Endothelial cell of umbilical vein (primary cell): ENCODE measurements at regions not wholly inside any gene's neighbourhood (a gene's known extent, or its start where the extent isn't known, plus 50 kb on each side); places are given as distances from the start of the nearest gene placed in this dataset.
"Not testable (repeated sequence)": the region's sequence is repeated elsewhere in the genome, so short reads cannot be mapped to it uniquely, and the experiment has no call there.

Experiments used
- BruUV-seq: library from RNA; stranded (reverse); fragments of 400-500 nt; replicated peaks from 2 replicates; lab custom pipeline; 2021; lab: Mats Ljungman, UMichigan
- CTCF ChIA-PET: fragments of 300-600, 350-600 bp; sonication (Branson Sonifier 250); formaldehyde crosslinking; loops from one replicate; lab custom pipeline; 2021; ENCODE audit warnings: antibody characterized with exemption, inconsistent platforms; lab: Charles Lee
- POLR2A ChIA-PET: fragments of 300-600, 350-600 bp; sonication (Branson Sonifier 250); formaldehyde crosslinking; loops from one replicate; lab custom pipeline; 2021; ENCODE audit warnings: antibody characterized with exemption, inconsistent platforms; lab: Charles Lee
- DNase-seq: peaks from one replicate; pipeline ENCODE4 v3.0.0-alpha.2; 2011; ENCODE audit warnings: low read depth, low spot score
- FAIRE-seq: peaks from 2 replicates; lab custom pipeline; 2011; peaks lifted over from hg19 to GRCh38; lab: Jason Lieb, UNC
- H2AFZ ChIP-seq: 2 replicates; pipeline ENCODE4 v1.6.0; 2012; ENCODE audit warnings: low read depth, low read length, control low read depth, inconsistent platforms
- H3K27ac ChIP-seq: 2 replicates; pipeline ENCODE4 v1.5.1; 2011; ENCODE audit warnings: low read depth, mild to moderate bottlenecking, control low read depth, low read length, moderate library complexity; ENCODE audit not compliant: insufficient read depth
- H3K27me3 ChIP-seq, 2 experiments: 2 replicates each; pipeline versions ENCODE4 v1.6.0 to v1.6.1; 2011; ENCODE audit warnings: low read length in 2 of 2, mixed read lengths in 1 of 2; ENCODE audit not compliant: control insufficient read depth in 2 of 2, insufficient read depth in 2 of 2
- H3K36me3 ChIP-seq, 2 experiments: 2 replicates in 1 of 2; 3 replicates in 1 of 2; pipeline ENCODE4 v1.5.1; 2011; ENCODE audit warnings: low read length in 2 of 2, mild to moderate bottlenecking in 1 of 2, moderate library complexity in 1 of 2; ENCODE audit not compliant: control insufficient read depth in 2 of 2, insufficient read depth in 2 of 2; ENCODE audit errors: extremely low read depth in 1 of 2
- H3K4me1 ChIP-seq: 3 replicates; pipeline ENCODE4 v1.5.1; 2011; ENCODE audit warnings: mild to moderate bottlenecking, low read length; ENCODE audit not compliant: control insufficient read depth, insufficient read depth; ENCODE audit errors: extremely low read depth
- H3K4me2 ChIP-seq: 2 replicates; pipeline ENCODE4 v1.6.1; 2011; ENCODE audit warnings: low read length, control low read depth, mixed read lengths; ENCODE audit not compliant: insufficient read depth
- H3K4me3 ChIP-seq, 3 experiments: fragments of 200-600 bp in 1 of 3; sonication (generic), shearing (Covaris generic) in 1 of 3; replicated peaks in 1 of 3; 2 replicates each; pipeline ENCODE4 v1.5.1; 2011 to 2016; ENCODE audit warnings: control low read depth in 3 of 3, low read length in 3 of 3, mild to moderate bottlenecking in 2 of 3, inconsistent platforms in 1 of 3, low read depth in 1 of 3, moderate library complexity in 1 of 3; ENCODE audit not compliant: insufficient read depth in 1 of 3
- H3K79me2 ChIP-seq: 2 replicates; pipeline ENCODE4 v1.6.0; 2012; ENCODE audit warnings: low read length, inconsistent platforms; ENCODE audit not compliant: control insufficient read depth, insufficient read depth
- H3K9ac ChIP-seq: replicated peaks from 2 replicates; pipeline ENCODE3; 2011; ENCODE audit warnings: low read length, control low read depth; ENCODE audit not compliant: insufficient read depth; ENCODE audit errors: extremely low read depth
- H3K9me1 ChIP-seq: replicated peaks from 3 replicates; pipeline ENCODE4 v1.6.0; 2011; ENCODE audit warnings: mild to moderate bottlenecking, low read length; ENCODE audit not compliant: control insufficient read depth, insufficient read depth; ENCODE audit errors: extremely low read depth
- H3K9me3 ChIP-seq: replicated peaks from 2 replicates; pipeline ENCODE4 v1.5.1; 2012; ENCODE audit warnings: low read length, inconsistent platforms; ENCODE audit not compliant: control insufficient read depth, insufficient read depth
- H4K20me1 ChIP-seq: replicated peaks from 2 replicates; pipeline ENCODE3; 2011; ENCODE audit warnings: mild to moderate bottlenecking, low read length; ENCODE audit not compliant: control insufficient read depth, insufficient read depth; ENCODE audit errors: extremely low read depth
- EZH2 ChIP-seq: IDR thresholded peaks from 2 replicates; pipeline ENCODE4 v1.6.1; 2012; ENCODE audit warnings: borderline replicate concordance, low read depth, mild to moderate bottlenecking, moderate library complexity, low read length, inconsistent platforms; ENCODE audit not compliant: severe bottlenecking
- FOS ChIP-seq: IDR thresholded peaks from 2 replicates; pipeline ENCODE4 v1.6.1; 2011; ENCODE audit warnings: mild to moderate bottlenecking, low read length, moderate library complexity, borderline replicate concordance; ENCODE audit not compliant: insufficient read depth
- GATA2 ChIP-seq: IDR thresholded peaks from 2 replicates; pipeline ENCODE4 v1.7.0; 2011; ENCODE audit warnings: low read depth, mild to moderate bottlenecking, moderate library complexity, mixed read lengths, low read length; ENCODE audit not compliant: insufficient read length, insufficient read depth
- JUN ChIP-seq: IDR thresholded peaks from 2 replicates; pipeline ENCODE4 v1.6.1; 2011; ENCODE audit warnings: borderline replicate concordance, low read depth; ENCODE audit not compliant: insufficient read length, insufficient read depth
- MYC ChIP-seq: IDR thresholded peaks from one replicate; pipeline ENCODE4 v1.6.1; 2011; ENCODE audit warnings: mild to moderate bottlenecking, low read depth, low read length
- POLR2A ChIP-seq: IDR thresholded peaks from 2 replicates; pipeline ENCODE4 v1.6.1; 2012; ENCODE audit warnings: low read depth, mild to moderate bottlenecking, control low read depth, low read length
- POLR2AphosphoS5 ChIP-seq: IDR thresholded peaks from 2 replicates; pipeline ENCODE4 v1.6.1; 2012; ENCODE audit warnings: low read depth, mild to moderate bottlenecking, control low read depth, low read length, moderate library complexity; ENCODE audit not compliant: insufficient read depth
- dilution Hi-C: fragments of 300-500 bp; cut with MboI; formaldehyde crosslinking; loops from one replicate; pipeline ENCODE4 v1.15.0; 2019; ENCODE audit warnings: low sequenced_read_pairs; ENCODE audit not compliant: extremely low pct_ligation_motif_present
- intact Hi-C: fragments of 100-400 bp; cut with micrococcal nuclease; formaldehyde crosslinking; loops from one replicate; pipeline ENCODE4 v1.10.0; 2022
- TF ChIP-seq, protein P1 (sequence below), 2 donors: IDR thresholded peaks; 1 replicate in 1 of 2; 2 replicates in 1 of 2; pipeline ENCODE4 v1.5.1; 2011; ENCODE audit warnings: low read length in 2 of 2, mild to moderate bottlenecking in 2 of 2, moderate library complexity in 2 of 2, control low read depth in 1 of 2, inconsistent platforms in 1 of 2, low read depth in 1 of 2; ENCODE audit not compliant: insufficient read depth in 1 of 2; ENCODE audit errors: extremely low read depth in 1 of 2
- TF ChIP-seq, protein P2 (sequence below): IDR thresholded peaks from 2 replicates; pipeline ENCODE4 v1.6.1; 2011; ENCODE audit not compliant: insufficient read depth, insufficient read length

DNA sequence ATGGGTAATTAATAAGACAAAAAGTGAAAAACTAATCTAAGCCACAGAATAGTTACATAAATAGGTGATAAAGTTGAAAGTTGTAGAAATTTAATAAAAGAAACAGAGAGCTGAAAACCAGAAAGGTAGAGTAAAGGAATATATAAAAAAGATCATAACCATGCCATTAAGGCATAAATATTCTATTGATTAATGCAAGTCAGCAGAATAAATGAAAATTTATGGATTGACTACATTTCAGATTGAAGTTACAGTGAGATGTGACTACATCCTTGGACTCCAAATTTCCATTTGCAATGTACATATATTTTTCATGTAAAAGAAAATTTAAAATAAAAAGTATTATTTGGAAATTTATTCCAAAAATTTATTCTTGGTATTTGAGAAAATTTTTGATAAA lies 1225.7 kb downstream of the OTOL1 start:
- Histone ChIP-seq H3K9me1 (no peaks in the 10 kb centered on the region), H2AFZ (no peak overlapping the region), H3K9me3 (peaks cover 2% of the 10 kb centered on the region), H4K20me1 (no peaks in the 10 kb centered on the region), H3K36me3 (no peaks in the 10 kb centered on the region), H3K4me2 (no peak overlapping the region), H3K79me2 (no peaks in the 10 kb centered on the region), H3K4me3 (no peak overlapping the region), H3K4me1 (no peaks in the 10 kb centered on the region), H3K9ac (no peak overlapping the region), H3K27ac (no peak overlapping the region), H3K27me3 (no peaks in the 10 kb centered on the region)
- BruUV-seq = no TSS peak
- dilution Hi-C loops = no loop called here
- no peak for TF ChIP-seq EZH2
- TF ChIP-seq JUN = no peak
- no peak for TF ChIP-seq POLR2A
- TF ChIP-seq FOS = no peak
- no peak for TF ChIP-seq POLR2AphosphoS5
- TF ChIP-seq, protein P1, sequence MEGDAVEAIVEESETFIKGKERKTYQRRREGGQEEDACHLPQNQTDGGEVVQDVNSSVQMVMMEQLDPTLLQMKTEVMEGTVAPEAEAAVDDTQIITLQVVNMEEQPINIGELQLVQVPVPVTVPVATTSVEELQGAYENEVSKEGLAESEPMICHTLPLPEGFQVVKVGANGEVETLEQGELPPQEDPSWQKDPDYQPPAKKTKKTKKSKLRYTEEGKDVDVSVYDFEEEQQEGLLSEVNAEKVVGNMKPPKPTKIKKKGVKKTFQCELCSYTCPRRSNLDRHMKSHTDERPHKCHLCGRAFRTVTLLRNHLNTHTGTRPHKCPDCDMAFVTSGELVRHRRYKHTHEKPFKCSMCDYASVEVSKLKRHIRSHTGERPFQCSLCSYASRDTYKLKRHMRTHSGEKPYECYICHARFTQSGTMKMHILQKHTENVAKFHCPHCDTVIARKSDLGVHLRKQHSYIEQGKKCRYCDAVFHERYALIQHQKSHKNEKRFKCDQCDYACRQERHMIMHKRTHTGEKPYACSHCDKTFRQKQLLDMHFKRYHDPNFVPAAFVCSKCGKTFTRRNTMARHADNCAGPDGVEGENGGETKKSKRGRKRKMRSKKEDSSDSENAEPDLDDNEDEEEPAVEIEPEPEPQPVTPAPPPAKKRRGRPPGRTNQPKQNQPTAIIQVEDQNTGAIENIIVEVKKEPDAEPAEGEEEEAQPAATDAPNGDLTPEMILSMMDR (IDR thresholded peaks at IDR 0.05; ENCODE audit: extremely low read depth in 1 of 2, insufficient read depth in 1 of 2, low read depth in 1 of 2, low read length in 2 of 2) = no peak
- TF ChIP-seq, protein P2, sequence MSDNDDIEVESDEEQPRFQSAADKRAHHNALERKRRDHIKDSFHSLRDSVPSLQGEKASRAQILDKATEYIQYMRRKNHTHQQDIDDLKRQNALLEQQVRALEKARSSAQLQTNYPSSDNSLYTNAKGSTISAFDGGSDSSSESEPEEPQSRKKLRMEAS = no peak
- no peak for TF ChIP-seq MYC
- no peak for TF ChIP-seq GATA2
- POLR2A ChIA-PET = no interaction called here
- intact Hi-C loops = no loop called here
- DNase-seq = no peak
- CTCF ChIA-PET = no interaction called here
- FAIRE-seq = no peak

DNA sequence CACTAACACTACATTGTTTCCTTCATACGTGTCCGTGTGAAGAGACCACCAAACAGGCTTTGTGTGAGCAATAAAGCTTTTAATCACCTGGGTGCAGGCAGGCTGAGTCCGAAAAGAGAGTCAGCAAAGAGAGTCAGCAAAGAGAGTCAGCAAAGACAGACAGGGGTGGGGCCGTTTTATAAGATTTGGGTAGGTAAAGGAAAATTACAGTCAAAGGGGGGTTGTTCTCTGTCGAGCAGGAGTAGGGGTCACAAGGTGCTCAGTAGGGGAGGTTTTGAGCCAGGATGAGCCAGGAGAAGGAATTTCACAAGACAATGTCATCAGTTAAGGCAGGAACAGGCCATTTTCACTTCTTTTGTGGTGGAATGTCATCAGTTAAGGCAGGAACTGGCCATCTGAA lies 1226.2 kb downstream of the OTOL1 start:
- H3K79me2 ChIP-seq, H3K27me3 ChIP-seq, H3K9me3 ChIP-seq, H3K4me2 ChIP-seq, intact Hi-C loops, H4K20me1 ChIP-seq, dilution Hi-C loops, POLR2A ChIA-PET, H3K4me1 ChIP-seq, H2AFZ ChIP-seq, H3K4me3 ChIP-seq, H3K9ac ChIP-seq, DNase-seq, H3K9me1 ChIP-seq, FAIRE-seq, H3K27ac ChIP-seq, BruUV-seq, CTCF ChIA-PET, H3K36me3 ChIP-seq: not testable (repeated sequence)
